Bronchial epithelial cell (primary cell): ENCODE measurements at regions not wholly inside any gene's neighbourhood (a gene's known extent, or its start where the extent isn't known, plus 50 kb on each side); places are given as distances from the start of the nearest gene placed in this dataset.

Source experiments
- DNase-seq: peaks from one replicate; pipeline ENCODE4 v3.0.0-alpha.2; 2010; ENCODE audit warnings: low read depth
- FAIRE-seq: peaks from 2 replicates; lab custom pipeline; 2011; peaks lifted over from hg19 to GRCh38; lab: Jason Lieb, UNC
- H3K27me3 ChIP-seq: 2 replicates; pipeline ENCODE4 v1.5.1; 2011; ENCODE audit warnings: low read length; ENCODE audit not compliant: control insufficient read depth, insufficient read depth
- H3K36me3 ChIP-seq: 2 replicates; pipeline ENCODE4 v1.5.1; 2011; ENCODE audit warnings: low read length; ENCODE audit not compliant: control insufficient read depth, insufficient read depth
- H3K4me3 ChIP-seq: 2 replicates; pipeline ENCODE4 v1.5.1; 2011; ENCODE audit warnings: mild to moderate bottlenecking, low read depth, low read length, control low read depth
- TF ChIP-seq, protein P1 (sequence below): IDR thresholded peaks from 2 replicates; pipeline ENCODE4 v1.5.1; 2011; ENCODE audit warnings: mild to moderate bottlenecking, moderate library complexity, low read length, control low read depth, inconsistent platforms; ENCODE audit not compliant: insufficient read depth, severe bottlenecking

DNA sequence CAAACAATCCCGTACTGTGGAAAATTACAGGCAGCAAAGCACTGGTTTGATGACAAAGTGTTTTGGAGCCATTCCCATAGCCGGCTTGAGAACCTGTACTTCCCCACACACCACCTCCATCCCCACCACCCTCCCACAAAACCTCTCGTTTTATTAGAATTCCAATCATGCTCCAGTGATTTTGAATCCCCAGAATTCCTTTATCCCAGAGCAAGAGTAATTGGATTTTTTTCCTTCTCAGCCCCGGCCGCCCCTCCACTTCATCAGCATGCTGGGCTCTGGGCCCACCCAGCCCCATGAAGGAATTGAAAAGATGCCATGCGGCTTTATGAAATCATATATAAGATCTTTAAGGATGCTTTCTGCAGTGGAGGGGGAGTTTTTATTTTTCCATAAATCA is 136.6 kb downstream of the OMA1 start:
- FAIRE-seq (no peak), DNase-seq (no peak)
- TF ChIP-seq, protein P1, sequence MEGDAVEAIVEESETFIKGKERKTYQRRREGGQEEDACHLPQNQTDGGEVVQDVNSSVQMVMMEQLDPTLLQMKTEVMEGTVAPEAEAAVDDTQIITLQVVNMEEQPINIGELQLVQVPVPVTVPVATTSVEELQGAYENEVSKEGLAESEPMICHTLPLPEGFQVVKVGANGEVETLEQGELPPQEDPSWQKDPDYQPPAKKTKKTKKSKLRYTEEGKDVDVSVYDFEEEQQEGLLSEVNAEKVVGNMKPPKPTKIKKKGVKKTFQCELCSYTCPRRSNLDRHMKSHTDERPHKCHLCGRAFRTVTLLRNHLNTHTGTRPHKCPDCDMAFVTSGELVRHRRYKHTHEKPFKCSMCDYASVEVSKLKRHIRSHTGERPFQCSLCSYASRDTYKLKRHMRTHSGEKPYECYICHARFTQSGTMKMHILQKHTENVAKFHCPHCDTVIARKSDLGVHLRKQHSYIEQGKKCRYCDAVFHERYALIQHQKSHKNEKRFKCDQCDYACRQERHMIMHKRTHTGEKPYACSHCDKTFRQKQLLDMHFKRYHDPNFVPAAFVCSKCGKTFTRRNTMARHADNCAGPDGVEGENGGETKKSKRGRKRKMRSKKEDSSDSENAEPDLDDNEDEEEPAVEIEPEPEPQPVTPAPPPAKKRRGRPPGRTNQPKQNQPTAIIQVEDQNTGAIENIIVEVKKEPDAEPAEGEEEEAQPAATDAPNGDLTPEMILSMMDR = no peak
- Histone ChIP-seq H3K4me3 (no peak overlapping the region), H3K36me3 (no peaks in the 10 kb centered on the region), H3K27me3 (no peaks in the 10 kb centered on the region)

DNA sequence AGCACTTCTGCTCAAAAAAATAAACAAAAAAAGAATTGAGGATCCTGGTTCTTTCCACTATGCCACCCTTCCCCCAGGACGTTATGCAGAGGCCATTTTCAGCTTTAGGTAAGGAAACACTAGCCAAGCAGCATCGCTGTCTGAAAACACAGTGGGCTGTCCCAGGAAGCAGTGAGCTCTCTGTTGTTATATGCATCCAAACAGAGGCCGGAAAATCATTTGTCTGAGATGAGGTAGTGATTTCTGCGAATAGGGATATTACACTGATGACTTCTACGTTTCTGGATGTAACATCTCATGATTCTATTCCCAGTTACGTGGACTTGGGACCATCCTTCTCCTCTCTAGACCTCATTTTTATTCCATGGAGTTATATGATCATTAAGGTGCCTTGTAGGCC is 137.2 kb downstream of the OMA1 start:
- DNase-seq = no peak
- no peaks in the 10 kb centered on the region for H3K36me3 ChIP-seq
- H3K4me3 ChIP-seq = no peak overlapping the region
- TF ChIP-seq, protein P1 = no peak
- H3K27me3 ChIP-seq = no peaks in the 10 kb centered on the region
- FAIRE-seq = no peak

DNA sequence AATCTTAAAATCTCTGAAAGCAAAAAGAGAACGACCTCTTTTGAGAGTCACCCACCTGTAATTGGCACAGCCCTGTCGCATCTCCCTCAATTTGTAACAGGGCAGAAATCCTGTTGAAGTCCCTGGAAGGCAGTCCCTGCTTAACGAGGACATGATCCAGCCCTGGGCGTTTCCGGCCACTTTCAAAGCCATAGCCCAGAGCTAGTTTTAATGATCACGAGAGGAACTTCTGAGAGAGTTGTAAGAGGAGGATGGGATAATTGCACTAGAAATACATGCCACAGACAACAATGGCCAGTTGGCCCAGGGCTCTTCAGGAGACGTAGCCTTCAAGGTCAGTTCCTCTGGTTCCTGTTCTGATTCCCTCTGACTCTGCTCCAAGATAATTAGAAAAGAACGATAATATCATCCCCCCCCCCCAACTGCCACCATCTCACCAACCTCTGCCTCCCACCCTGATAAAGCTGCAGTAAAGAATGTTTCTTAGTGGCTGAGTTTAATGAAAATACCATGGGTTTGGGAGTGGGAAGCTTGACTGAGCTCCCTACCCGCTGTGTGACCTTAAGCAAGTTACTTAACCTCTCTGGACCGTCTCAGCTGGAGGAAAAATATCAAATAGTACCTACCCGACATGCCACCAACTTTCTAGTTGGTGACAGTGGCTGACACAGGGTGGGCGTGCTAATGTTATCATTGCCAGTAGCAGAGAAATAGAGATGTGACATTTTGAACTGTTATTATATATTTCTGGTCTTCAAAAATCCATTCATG is 140.0 kb downstream of the OMA1 start:
- Histone ChIP-seq H3K4me3 (no peak overlapping the region), H3K27me3 (no peaks in the 10 kb centered on the region), H3K36me3 (no peaks in the 10 kb centered on the region)
- TF ChIP-seq, protein P1 = no peak
- FAIRE-seq = no peak
- DNase-seq = no peak

DNA sequence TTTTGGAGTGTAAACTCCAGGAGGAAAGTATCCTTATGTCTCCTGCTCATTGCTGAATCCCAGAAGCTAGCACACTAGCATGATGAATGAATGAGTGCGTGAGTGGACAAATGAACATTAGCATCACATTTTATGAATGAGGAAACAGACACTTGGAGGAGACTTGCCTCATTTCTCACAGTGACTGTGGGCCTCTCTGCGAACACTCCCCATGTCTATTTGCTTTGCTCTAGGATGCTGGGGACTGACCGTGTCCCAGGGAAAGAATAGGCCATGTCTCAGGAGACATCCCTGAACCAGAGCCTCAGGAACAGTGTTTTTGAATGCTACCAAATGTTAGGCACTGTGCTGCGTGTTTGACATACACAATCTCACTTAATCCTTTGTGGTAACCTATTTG is 140.9 kb downstream of the OMA1 start:
- FAIRE-seq (no peak), DNase-seq (no peak)
- H3K36me3 ChIP-seq = no peaks in the 10 kb centered on the region
- no peaks in the 10 kb centered on the region for H3K27me3 ChIP-seq
- TF ChIP-seq, protein P1 = no peak
- H3K4me3 ChIP-seq = no peak overlapping the region

DNA sequence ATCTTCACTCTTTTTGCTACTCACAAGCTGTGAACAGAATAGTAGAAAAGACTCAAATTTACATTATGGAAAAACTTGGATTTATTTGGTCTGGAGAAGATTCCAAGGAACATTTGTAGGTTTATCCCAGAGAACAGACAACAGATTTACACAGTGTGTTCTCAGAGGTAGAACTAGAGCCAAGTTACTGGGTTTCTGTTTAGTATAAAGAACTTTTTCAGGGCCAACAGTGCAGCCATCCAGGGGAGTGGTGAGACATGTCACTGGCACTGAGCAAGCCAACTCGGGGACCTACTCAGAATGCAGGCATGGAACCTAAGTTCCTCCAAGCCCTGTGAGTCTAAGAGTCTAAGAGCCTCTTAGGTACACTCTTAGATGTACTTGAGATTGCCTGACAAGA is 142.6 kb downstream of the OMA1 start:
- TF ChIP-seq, protein P1 = no peak
- H3K4me3 ChIP-seq = no peak overlapping the region
- DNase-seq (no peak), FAIRE-seq (no peak)
- H3K36me3 ChIP-seq = no peaks in the 10 kb centered on the region
- no peaks in the 10 kb centered on the region for H3K27me3 ChIP-seq

DNA sequence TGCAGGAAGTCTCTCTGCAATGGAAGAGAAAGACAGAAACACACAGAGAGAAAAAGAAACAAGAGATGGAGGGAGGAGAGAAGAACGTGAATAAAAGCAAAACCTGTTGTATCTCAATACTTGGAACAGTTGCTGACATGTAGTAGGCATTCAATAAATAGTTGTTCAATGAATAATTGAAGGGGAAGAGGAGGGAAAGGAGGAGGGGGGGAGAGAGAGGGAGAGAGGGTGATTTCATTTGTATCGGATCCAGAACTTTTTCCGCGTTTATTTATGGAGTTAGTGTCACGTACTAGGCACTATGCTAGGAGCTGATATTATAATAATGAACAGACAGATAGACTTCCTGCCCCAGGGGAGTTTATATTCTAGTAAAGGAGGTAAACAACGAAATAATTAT is 144.1 kb downstream of the OMA1 start:
- DNase-seq = no peak
- no peak for FAIRE-seq
- Histone ChIP-seq H3K36me3 (no peaks in the 10 kb centered on the region), H3K4me3 (no peak overlapping the region), H3K27me3 (no peaks in the 10 kb centered on the region)
- TF ChIP-seq, protein P1 = no peak
